AG04450 (cell line): ENCODE measurements at regions not wholly inside any gene's neighbourhood (a gene's known extent, or its start where the extent isn't known, plus 50 kb on each side); places are given as distances from the start of the nearest gene placed in this dataset.
A peak's percentile ranks its signal among the peaks of the same experiment; 100 is the strongest.

Experiments used
- CTCF ChIA-PET: fragments of 300-600, 350-600 bp; formaldehyde crosslinking; extraction: SDS; loops from one replicate; lab custom pipeline; 2022; ENCODE audit warnings: antibody characterized with exemption, inconsistent platforms; lab: Charles Lee
- POLR2A ChIA-PET: fragments of 350-600 bp; formaldehyde crosslinking; extraction: SDS; loops from one replicate; lab custom pipeline; 2021; ENCODE audit warnings: antibody characterized with exemption, inconsistent platforms; lab: Yijun Ruan, JAX
- DNase-seq: peaks from one replicate; pipeline ENCODE4 v3.0.0-alpha.2; 2011; ENCODE audit warnings: low read depth, low spot score
- H3K27ac ChIP-seq: one replicate; pipeline ENCODE4 v1.5.1; 2012; ENCODE audit warnings: low read depth, low read length, control low read depth
- H3K27me3 ChIP-seq: one replicate; pipeline ENCODE4 v1.6.0; 2012; ENCODE audit warnings: low read length; ENCODE audit not compliant: control insufficient read depth, insufficient read depth
- H3K4me3 ChIP-seq: 2 replicates; pipeline ENCODE4 v1.5.1; 2011; ENCODE audit warnings: mild to moderate bottlenecking, low read depth, low read length, control low read depth
- H3K9me3 ChIP-seq: 2 replicates; pipeline ENCODE4 v1.5.1; 2012; ENCODE audit warnings: low read length; ENCODE audit not compliant: control insufficient read depth, insufficient read depth
- TF ChIP-seq, protein P1 (sequence below): IDR thresholded peaks from 2 replicates; pipeline ENCODE4 v1.5.1; 2011; ENCODE audit warnings: low read depth, low read length, control low read depth, inconsistent platforms

DNA sequence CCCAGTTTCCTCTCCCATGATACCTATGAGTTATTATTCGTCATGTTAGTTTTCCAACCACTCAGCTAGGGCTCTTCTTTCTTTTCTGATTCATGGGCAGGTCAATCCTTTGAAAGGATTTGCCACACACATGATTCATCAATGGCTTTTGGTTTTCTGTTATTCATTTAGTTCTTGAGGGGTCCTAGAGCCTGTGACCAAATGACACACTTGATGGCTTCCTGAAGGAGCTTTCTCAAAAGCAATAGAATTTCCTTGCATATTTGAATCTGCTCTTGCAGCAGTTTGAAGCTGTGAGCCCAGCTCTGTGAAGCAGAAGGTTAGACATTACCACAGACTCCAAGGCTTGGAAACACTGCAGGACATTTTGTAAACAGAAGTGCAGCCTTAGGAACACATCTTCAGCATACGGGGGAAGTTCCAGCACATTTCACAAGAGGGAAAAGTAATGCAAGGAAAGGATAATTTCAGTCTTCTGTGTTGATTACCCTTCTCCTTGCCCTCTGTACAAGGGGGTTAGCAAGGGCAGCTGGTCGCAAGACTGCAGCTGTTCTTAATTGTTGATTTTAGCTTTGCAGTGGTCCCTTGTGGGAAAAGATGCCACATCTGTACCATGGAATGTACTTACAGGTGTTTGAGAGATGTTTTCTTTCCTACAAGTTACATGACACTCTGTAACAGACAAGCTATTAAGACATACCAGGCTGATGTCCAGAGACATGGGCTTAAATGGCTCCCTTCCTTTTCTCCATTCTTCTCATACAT lies 338.6 kb downstream of the KCNRG start:
- TF ChIP-seq, protein P1, sequence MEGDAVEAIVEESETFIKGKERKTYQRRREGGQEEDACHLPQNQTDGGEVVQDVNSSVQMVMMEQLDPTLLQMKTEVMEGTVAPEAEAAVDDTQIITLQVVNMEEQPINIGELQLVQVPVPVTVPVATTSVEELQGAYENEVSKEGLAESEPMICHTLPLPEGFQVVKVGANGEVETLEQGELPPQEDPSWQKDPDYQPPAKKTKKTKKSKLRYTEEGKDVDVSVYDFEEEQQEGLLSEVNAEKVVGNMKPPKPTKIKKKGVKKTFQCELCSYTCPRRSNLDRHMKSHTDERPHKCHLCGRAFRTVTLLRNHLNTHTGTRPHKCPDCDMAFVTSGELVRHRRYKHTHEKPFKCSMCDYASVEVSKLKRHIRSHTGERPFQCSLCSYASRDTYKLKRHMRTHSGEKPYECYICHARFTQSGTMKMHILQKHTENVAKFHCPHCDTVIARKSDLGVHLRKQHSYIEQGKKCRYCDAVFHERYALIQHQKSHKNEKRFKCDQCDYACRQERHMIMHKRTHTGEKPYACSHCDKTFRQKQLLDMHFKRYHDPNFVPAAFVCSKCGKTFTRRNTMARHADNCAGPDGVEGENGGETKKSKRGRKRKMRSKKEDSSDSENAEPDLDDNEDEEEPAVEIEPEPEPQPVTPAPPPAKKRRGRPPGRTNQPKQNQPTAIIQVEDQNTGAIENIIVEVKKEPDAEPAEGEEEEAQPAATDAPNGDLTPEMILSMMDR = no peak
- peak; percentile 15 for DNase-seq
- no peaks in the 10 kb centered on the region for H3K9me3 ChIP-seq
- POLR2A ChIA-PET = interaction anchor here (0.6 to 1.5 kb wide), 3 partner anchors 10 to 197 kb away, joined by 4 to 11 read pairs (median 4); no protein-coding TSS in a partner anchor
- H3K4me3 ChIP-seq = no peak overlapping the region
- no peak overlapping the region for H3K27ac ChIP-seq
- no peaks in the 10 kb centered on the region for H3K27me3 ChIP-seq
- CTCF ChIA-PET = interaction anchor here (0.5 to 1.3 kb wide), 2 partner anchors 224 to 356 kb away, joined by 3 read pairs; partner anchors contain the start of gene TRIM13

DNA sequence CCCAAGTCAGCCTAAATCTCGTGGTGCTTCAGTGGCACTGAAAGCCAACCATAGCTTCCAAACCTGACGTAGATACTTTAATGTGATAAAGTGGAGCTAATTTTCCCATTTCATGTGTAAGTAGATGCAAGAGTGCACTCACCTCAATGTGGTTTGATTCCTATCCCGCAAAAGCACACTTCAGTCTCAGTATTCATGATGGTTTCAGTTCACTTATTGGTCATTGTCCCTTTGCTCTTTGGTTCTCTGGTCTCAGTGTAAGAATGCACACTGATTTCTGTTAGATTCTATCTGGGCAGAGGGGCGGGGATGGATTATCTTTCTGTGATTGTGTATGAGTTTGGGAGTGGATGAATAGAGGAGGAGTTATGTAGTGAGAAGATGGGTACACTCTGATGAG lies 340.6 kb downstream of the KCNRG start:
- DNase-seq = no peak
- ChIA-PET POLR2A (no interaction called here), CTCF (no interaction called here)
- TF ChIP-seq, protein P1 = no peak
- no peaks in the 10 kb centered on the region for H3K27me3 ChIP-seq
- no peaks in the 10 kb centered on the region for H3K9me3 ChIP-seq
- H3K27ac ChIP-seq = no peak overlapping the region
- H3K4me3 ChIP-seq = no peak overlapping the region

DNA sequence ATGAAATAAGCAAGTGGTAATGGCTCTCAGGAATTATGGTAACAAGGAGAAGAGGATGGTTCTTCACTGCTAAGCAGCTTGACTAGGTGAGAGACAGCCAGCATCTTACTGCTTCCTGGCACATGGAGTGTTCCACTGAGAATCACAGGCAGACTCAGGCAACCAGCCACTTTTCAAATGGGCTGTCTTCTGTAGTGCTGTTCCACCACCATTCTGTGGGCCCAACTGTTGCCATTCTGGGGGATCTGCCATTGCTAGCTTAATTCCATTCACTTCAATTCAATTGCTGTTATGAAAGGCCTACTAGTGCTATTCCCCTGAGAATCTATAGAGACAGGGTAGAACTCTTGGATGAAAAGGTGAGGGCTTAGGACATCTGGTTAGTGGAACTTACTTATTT lies 341.9 kb downstream of the KCNRG start:
- CTCF ChIA-PET = no interaction called here
- Histone ChIP-seq H3K27me3 (no peaks in the 10 kb centered on the region), H3K4me3 (no peak overlapping the region), H3K9me3 (no peaks in the 10 kb centered on the region), H3K27ac (no peak overlapping the region)
- TF ChIP-seq, protein P1 = no peak
- DNase-seq = no peak
- POLR2A ChIA-PET = no interaction called here

DNA sequence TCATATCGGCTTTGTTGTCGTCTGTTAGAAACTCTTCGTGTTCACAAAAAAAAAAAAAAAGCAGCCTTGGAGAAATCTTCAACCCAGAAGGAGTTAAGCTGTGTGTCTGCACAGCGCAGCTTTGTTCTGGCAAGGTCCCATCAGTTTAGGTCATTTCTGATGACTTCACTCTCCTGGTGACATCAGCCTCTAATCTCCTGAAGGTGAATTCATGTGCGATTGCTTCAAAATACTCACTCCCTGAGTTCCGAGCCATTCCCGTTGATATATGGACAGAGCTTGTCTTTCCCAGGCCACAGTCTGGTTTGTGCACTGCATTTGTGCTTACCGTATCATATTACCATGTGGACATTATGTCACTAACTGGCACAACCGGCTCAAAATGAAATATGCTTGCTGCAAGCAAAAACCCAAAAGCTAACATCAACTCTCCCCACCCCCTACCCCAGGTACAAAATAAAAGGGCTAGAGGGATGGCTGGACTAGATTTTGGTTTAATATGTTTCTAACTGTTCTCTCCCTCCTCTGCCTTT lies 342.4 kb downstream of the KCNRG start:
- no peaks in the 10 kb centered on the region for H3K9me3 ChIP-seq
- no peak overlapping the region for H3K27ac ChIP-seq
- H3K4me3 ChIP-seq = no peak overlapping the region
- peak; percentile 50 for DNase-seq
- ChIA-PET POLR2A (interaction anchor here (0.6 kb wide), 1 partner anchor 443 kb away, joined by 3 read pairs; no protein-coding TSS in a partner anchor), CTCF (no interaction called here)
- TF ChIP-seq, protein P1 = no peak
- H3K27me3 ChIP-seq = no peaks in the 10 kb centered on the region
